ENCODE measurements at regions not wholly inside any gene's neighbourhood (a gene's known extent, or its start where the extent isn't known, plus 50 kb on each side); places are given as distances from the start of the nearest gene placed in this dataset.

DNA sequence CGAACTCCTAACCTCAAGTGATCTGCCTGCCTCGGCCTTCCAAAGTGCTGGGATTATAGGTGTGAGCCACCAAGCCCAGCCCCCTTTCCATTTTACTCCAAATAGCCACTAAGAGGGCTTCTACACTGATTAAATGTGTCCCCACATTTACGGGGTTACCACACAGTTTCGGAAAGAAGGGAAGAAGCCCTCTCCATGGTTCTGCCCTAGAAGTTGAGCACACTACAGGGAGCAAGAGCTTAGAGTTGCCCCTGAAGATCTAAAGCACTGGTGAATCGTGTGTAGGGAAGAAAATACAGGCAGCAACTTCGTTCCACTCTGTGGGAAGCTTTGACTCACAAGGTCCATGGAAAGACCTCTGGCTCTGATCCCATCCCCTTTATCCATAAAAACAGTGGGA is 133.0 kb upstream of the PRKCQ start:
- TF ChIP-seq TEAD4 (IDR thresholded peaks at IDR 0.05) (no peak), NFIC (IDR thresholded peaks at IDR 0.05) (no peak), RAD21 (IDR thresholded peaks at IDR 0.05; ENCODE audit: low read depth) (no peak), YY1 (IDR thresholded peaks at IDR 0.05; ENCODE audit: low read depth) (no peak), CEBPB (IDR thresholded peaks at IDR 0.05) (no peak)
- TF ChIP-seq, protein P1, sequence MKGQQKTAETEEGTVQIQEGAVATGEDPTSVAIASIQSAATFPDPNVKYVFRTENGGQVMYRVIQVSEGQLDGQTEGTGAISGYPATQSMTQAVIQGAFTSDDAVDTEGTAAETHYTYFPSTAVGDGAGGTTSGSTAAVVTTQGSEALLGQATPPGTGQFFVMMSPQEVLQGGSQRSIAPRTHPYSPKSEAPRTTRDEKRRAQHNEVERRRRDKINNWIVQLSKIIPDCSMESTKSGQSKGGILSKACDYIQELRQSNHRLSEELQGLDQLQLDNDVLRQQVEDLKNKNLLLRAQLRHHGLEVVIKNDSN (IDR thresholded peaks at IDR 0.05), result no peak
- TF ChIP-seq, protein P2, sequence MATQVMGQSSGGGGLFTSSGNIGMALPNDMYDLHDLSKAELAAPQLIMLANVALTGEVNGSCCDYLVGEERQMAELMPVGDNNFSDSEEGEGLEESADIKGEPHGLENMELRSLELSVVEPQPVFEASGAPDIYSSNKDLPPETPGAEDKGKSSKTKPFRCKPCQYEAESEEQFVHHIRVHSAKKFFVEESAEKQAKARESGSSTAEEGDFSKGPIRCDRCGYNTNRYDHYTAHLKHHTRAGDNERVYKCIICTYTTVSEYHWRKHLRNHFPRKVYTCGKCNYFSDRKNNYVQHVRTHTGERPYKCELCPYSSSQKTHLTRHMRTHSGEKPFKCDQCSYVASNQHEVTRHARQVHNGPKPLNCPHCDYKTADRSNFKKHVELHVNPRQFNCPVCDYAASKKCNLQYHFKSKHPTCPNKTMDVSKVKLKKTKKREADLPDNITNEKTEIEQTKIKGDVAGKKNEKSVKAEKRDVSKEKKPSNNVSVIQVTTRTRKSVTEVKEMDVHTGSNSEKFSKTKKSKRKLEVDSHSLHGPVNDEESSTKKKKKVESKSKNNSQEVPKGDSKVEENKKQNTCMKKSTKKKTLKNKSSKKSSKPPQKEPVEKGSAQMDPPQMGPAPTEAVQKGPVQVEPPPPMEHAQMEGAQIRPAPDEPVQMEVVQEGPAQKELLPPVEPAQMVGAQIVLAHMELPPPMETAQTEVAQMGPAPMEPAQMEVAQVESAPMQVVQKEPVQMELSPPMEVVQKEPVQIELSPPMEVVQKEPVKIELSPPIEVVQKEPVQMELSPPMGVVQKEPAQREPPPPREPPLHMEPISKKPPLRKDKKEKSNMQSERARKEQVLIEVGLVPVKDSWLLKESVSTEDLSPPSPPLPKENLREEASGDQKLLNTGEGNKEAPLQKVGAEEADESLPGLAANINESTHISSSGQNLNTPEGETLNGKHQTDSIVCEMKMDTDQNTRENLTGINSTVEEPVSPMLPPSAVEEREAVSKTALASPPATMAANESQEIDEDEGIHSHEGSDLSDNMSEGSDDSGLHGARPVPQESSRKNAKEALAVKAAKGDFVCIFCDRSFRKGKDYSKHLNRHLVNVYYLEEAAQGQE (IDR thresholded peaks at IDR 0.05; ENCODE audit: low read depth), result peak; percentile 70; the same call in 1 of the 2 replicates

All from Ishikawa (cell line).